ENCODE measurements at regions not wholly inside any gene's neighbourhood (a gene's known extent, or its start where the extent isn't known, plus 50 kb on each side); places are given as distances from the start of the nearest gene placed in this dataset.

DNA sequence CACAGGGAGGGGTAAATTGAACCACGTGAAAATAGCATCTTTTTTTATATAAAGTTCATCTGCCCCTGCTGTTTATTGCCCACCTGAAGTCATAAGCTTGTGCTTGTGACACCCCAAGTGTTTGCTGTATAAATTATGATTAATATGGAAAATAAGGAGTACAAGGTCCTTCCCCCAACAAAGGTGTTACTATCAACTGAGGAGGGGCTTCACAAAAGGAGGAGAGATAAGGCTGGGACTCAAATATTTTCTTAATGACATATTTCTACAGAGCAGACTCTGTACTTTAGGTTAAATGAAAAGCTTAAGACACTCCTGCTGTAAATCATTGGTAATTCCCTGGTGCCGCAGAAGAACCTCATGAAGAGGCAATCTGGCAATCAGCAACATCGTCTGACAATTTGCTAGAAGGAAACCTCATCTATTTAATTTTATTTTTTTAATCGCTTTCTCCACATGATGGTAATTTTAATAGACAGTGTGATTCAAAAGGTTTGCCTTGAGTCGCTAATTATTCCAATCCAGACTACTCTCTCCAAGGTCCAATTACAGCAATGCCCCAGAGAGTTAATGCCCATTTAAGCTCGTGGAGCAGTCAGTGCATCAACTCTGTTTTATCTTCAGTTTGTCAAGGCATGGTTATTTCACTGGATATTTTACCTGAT is 1432.4 kb downstream of the FAM181B start:
- TF ChIP-seq CTCF (conservative IDR thresholded peaks at IDR 0.05; ENCODE audit: low read depth, low read length) (no peak), EZH2 (IDR thresholded peaks at IDR 0.05; ENCODE audit: low read length, unreplicated experiment) (no peak), EZH2phosphoT487 (IDR thresholded peaks at IDR 0.05; ENCODE audit: borderline replicate concordance, low read length) (no peak)

Data from PC-3 (cell line).